Neuronal stem cell (in vitro differentiated cells): ENCODE measurements at regions not wholly inside any gene's neighbourhood (a gene's known extent, or its start where the extent isn't known, plus 50 kb on each side); places are given as distances from the start of the nearest gene placed in this dataset.

Source experiments
- DNase-seq: peaks from one replicate; pipeline ENCODE4 v3.0.0-alpha.2; 2013; ENCODE audit warnings: low spot score
- H2AFZ ChIP-seq: one replicate; pipeline ENCODE4 v1.6.1; 2013; ENCODE audit warnings: mild to moderate bottlenecking, low read length, inconsistent platforms
- H2AK5ac ChIP-seq: 2 replicates; pipeline ENCODE4 v1.6.1; 2013; ENCODE audit warnings: low read depth, mild to moderate bottlenecking, inconsistent platforms, low read length, moderate library complexity, mixed read lengths
- H2BK120ac ChIP-seq: 2 replicates; pipeline ENCODE4 v1.6.1; 2013; ENCODE audit warnings: low read depth, mild to moderate bottlenecking, inconsistent platforms, low read length, moderate library complexity, mixed read lengths
- H2BK12ac ChIP-seq: one replicate; pipeline ENCODE4 v1.6.1; 2013; ENCODE audit warnings: low read length, inconsistent platforms
- H2BK15ac ChIP-seq: 2 replicates; pipeline ENCODE4 v1.6.1; 2013; ENCODE audit warnings: mild to moderate bottlenecking, low read length, inconsistent platforms, mixed read lengths
- H2BK5ac ChIP-seq: one replicate; pipeline ENCODE4 v1.6.1; 2013; ENCODE audit warnings: inconsistent platforms, mild to moderate bottlenecking, low read length, moderate library complexity
- H3K14ac ChIP-seq: one replicate; pipeline ENCODE4 v1.6.1; 2013; ENCODE audit warnings: low read length, inconsistent platforms
- H3K18ac ChIP-seq: 2 replicates; pipeline ENCODE4 v1.6.1; 2013; ENCODE audit warnings: low read length, inconsistent platforms
- H3K23ac ChIP-seq: 2 replicates; pipeline ENCODE4 v1.6.1; 2013; ENCODE audit warnings: low read depth, mild to moderate bottlenecking, mixed read lengths, low read length, inconsistent platforms; ENCODE audit not compliant: poor library complexity
- H3K27ac ChIP-seq: replicated peaks from 3 replicates; pipeline ENCODE4 v1.5.1; 2013; ENCODE audit warnings: low read length, inconsistent platforms
- H3K27me3 ChIP-seq, 3 experiments: 2 replicates each; pipeline ENCODE4 v1.6.1; 2013; ENCODE audit warnings: low read length in 3 of 3, mild to moderate bottlenecking in 2 of 3, inconsistent platforms in 1 of 3, low read depth in 1 of 3, mixed read lengths in 1 of 3, moderate library complexity in 1 of 3; ENCODE audit not compliant: control insufficient read depth in 3 of 3, insufficient read depth in 3 of 3
- H3K36me3 ChIP-seq, 2 donors: replicated peaks in 1 of 2; 2 replicates each; pipeline ENCODE4 v1.6.1; 2013; ENCODE audit warnings: low read length in 2 of 2; ENCODE audit not compliant: control insufficient read depth in 2 of 2, insufficient read depth in 2 of 2
- H3K4ac ChIP-seq: 2 replicates; pipeline ENCODE4 v1.6.1; 2013; ENCODE audit warnings: inconsistent platforms, mild to moderate bottlenecking, low read length, moderate library complexity
- H3K4me1 ChIP-seq, 2 donors: 1 replicate in 1 of 2; 2 replicates in 1 of 2; pipeline ENCODE4 v1.6.1; 2013; ENCODE audit warnings: low read length in 2 of 2, low read depth in 1 of 2; ENCODE audit not compliant: control insufficient read depth in 2 of 2, insufficient read depth in 1 of 2
- H3K4me2 ChIP-seq: one replicate; pipeline ENCODE4 v1.6.1; 2013; ENCODE audit warnings: mild to moderate bottlenecking, low read length, inconsistent platforms; ENCODE audit not compliant: insufficient read depth, poor library complexity, severe bottlenecking
- H3K4me3 ChIP-seq, 2 donors: 2 replicates each; pipeline ENCODE4 v1.5.1; 2013; ENCODE audit warnings: low read length in 2 of 2, mild to moderate bottlenecking in 2 of 2, inconsistent platforms in 1 of 2, moderate library complexity in 1 of 2
- H3K79me1 ChIP-seq: one replicate; pipeline ENCODE4 v1.6.1; 2013; ENCODE audit warnings: low read depth, mild to moderate bottlenecking, inconsistent platforms, low read length, moderate library complexity
- H3K9ac ChIP-seq: one replicate; pipeline ENCODE4 v1.6.1; 2013; ENCODE audit warnings: mild to moderate bottlenecking, low read depth, low read length, inconsistent platforms; ENCODE audit not compliant: poor library complexity
- H3K9me3 ChIP-seq, 2 donors: replicated peaks in 1 of 2; 2 replicates each; pipeline versions ENCODE3 to v1.6.1; 2013; ENCODE audit warnings: low read length in 2 of 2, mild to moderate bottlenecking in 2 of 2, inconsistent platforms in 1 of 2, low read depth in 1 of 2, mixed read lengths in 1 of 2, moderate library complexity in 1 of 2; ENCODE audit not compliant: control insufficient read depth in 2 of 2, insufficient read depth in 1 of 2
- H4K8ac ChIP-seq: one replicate; pipeline ENCODE4 v1.6.1; 2013; ENCODE audit warnings: low read depth, mild to moderate bottlenecking, inconsistent platforms, low read length, moderate library complexity
- H4K91ac ChIP-seq: one replicate; pipeline ENCODE4 v1.6.1; 2013; ENCODE audit warnings: low read length, low read depth, mild to moderate bottlenecking, inconsistent platforms; ENCODE audit not compliant: poor library complexity
- WGBS, 2 donors: extraction: QIAGEN DNeasy Blood & Tissue Kit; methylation state at CpG; one replicate each; pipeline ENCODE4 v1.1.7; 2013; ENCODE audit warnings: missing lambda C conversion rate in 2 of 2, mixed read lengths in 1 of 2; ENCODE audit not compliant: insufficient read length in 2 of 2, insufficient replicate concordance in 1 of 2; ENCODE audit errors: extremely low coverage in 2 of 2; 5-methylcytosine and 5-hydroxymethylcytosine counted together

- H3K4ac ChIP-seq, result no peak overlapping the region
- no peak overlapping the region for H2BK120ac ChIP-seq
- no peaks in the 10 kb centered on the region for H3K27me3 ChIP-seq
- H2AFZ ChIP-seq, result no peak overlapping the region
- no peaks in the 10 kb centered on the region for H3K4me1 ChIP-seq
- no peak overlapping the region for H4K8ac ChIP-seq
- no peak overlapping the region for H2BK12ac ChIP-seq
- H3K27ac ChIP-seq, result no peak overlapping the region
- H3K36me3 ChIP-seq, result no peaks in the 10 kb centered on the region
- H3K23ac ChIP-seq, result no peak overlapping the region
- H3K14ac ChIP-seq, result no peak overlapping the region
- no peaks in the 10 kb centered on the region for H3K79me1 ChIP-seq
- no peak overlapping the region for H2AK5ac ChIP-seq
- no CpG with 5 or more reads among the region's 7 CpGs for WGBS, 2 donors
- no peak overlapping the region for H3K4me3 ChIP-seq
- H2BK15ac ChIP-seq, result no peak overlapping the region
- H3K9ac ChIP-seq, result no peak overlapping the region
- no peaks in the 10 kb centered on the region for H3K9me3 ChIP-seq
- H3K4me2 ChIP-seq, result no peak overlapping the region
- H4K91ac ChIP-seq, result no peak overlapping the region
- H3K18ac ChIP-seq, result no peak overlapping the region
- no peak overlapping the region for H2BK5ac ChIP-seq
- no peak for DNase-seq
Observed at GRCh38 chr5:174567506-174568141, 156.8 kb upstream of the MSX2 start.

DNA sequence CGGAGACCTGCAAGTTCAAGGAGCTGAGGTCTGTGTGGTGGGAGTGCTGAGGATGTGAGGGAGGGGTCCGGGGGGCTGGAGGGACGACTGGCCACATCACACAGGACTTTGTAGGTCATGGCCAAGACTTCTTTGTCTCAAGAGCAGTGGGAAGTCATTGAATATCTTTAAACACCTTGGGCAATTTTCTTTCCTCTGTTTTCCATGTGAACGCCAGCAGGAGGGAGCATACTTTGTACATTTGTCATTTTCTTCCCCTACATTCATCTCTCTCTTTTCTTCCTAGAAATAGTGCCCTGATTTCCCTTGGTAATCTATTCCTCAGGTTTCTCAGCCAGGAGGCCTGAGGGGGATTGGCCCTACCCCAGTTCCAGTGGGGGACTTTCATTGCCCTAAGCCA, 153.7 kb upstream of the MSX2 start:
- no peak overlapping the region for H3K4me3 ChIP-seq
- no peak overlapping the region for H3K9ac ChIP-seq
- DNase-seq, result no peak
- no peak overlapping the region for H3K4ac ChIP-seq
- no peak overlapping the region for H2BK120ac ChIP-seq
- no peaks in the 10 kb centered on the region for H3K9me3 ChIP-seq
- no peak overlapping the region for H2BK15ac ChIP-seq
- no peak overlapping the region for H2AFZ ChIP-seq
- no peak overlapping the region for H3K14ac ChIP-seq
- no peaks in the 10 kb centered on the region for H3K27me3 ChIP-seq
- no peaks in the 10 kb centered on the region for H3K79me1 ChIP-seq
- no peak overlapping the region for H2BK12ac ChIP-seq
- no peak overlapping the region for H4K91ac ChIP-seq
- no peaks in the 10 kb centered on the region for H3K36me3 ChIP-seq
- no peak overlapping the region for H2BK5ac ChIP-seq
- H3K4me2 ChIP-seq, result no peak overlapping the region
- H4K8ac ChIP-seq, result no peak overlapping the region
- H2AK5ac ChIP-seq, result no peak overlapping the region
- H3K18ac ChIP-seq, result no peak overlapping the region
- WGBS, 2 donors, result no CpG with 5 or more reads among the region's 4 CpGs
- H3K4me1 ChIP-seq, result no peaks in the 10 kb centered on the region
- H3K23ac ChIP-seq, result no peak overlapping the region
- no peak overlapping the region for H3K27ac ChIP-seq

DNA sequence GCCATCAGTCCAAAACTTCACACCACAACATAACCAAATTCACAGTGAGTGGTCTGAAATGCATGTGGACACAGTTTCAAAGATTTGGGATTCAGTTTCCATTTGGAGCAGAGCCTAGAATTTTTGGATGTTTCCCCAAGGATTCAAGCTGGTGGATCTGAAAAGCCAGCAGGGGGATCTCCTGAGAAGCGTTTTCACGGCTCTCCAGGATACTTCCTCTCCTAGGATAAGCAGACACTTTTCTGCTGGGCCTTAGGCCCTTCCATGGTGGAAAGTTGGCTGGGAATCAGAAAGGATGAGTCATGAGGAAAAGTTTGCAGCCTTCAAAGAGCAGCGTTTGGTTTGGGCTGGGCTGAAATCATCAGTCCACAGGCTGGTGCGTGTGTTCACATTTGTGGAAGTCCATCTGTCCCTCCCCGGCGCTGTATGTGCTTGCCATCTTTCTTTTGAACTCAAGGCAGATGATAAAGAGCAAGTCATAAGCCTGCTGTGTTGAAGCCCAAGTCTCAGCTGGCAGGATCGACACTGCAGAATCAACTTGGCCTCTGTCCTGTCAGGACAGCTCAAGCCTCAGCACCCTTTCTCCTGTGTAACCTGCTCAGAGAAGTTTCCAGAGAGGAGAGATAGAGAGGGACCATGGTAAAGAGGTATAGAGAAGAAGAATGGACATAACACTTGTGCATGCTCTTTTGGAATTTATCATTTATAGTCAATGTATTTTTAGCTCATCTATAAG, 152.6 kb upstream of the MSX2 start:
- H3K18ac ChIP-seq, result no peak overlapping the region
- H3K9ac ChIP-seq, result no peak overlapping the region
- no peaks in the 10 kb centered on the region for H3K36me3 ChIP-seq
- no peak overlapping the region for H2AK5ac ChIP-seq
- H3K27ac ChIP-seq, result no peak overlapping the region
- no peak for DNase-seq
- H3K4me3 ChIP-seq, result no peak overlapping the region
- no peak overlapping the region for H2AFZ ChIP-seq
- H3K27me3 ChIP-seq, result no peaks in the 10 kb centered on the region
- no peak overlapping the region for H2BK12ac ChIP-seq
- H2BK120ac ChIP-seq, result no peak overlapping the region
- WGBS, 2 donors, result no CpG with 5 or more reads among the region's 7 CpGs
- no peak overlapping the region for H3K14ac ChIP-seq
- H3K4me2 ChIP-seq, result no peak overlapping the region
- H3K79me1 ChIP-seq, result no peaks in the 10 kb centered on the region
- H2BK5ac ChIP-seq, result no peak overlapping the region
- H3K4ac ChIP-seq, result no peak overlapping the region
- H3K23ac ChIP-seq, result no peak overlapping the region
- no peak overlapping the region for H2BK15ac ChIP-seq
- no peaks in the 10 kb centered on the region for H3K9me3 ChIP-seq
- no peaks in the 10 kb centered on the region for H3K4me1 ChIP-seq
- no peak overlapping the region for H4K8ac ChIP-seq
- H4K91ac ChIP-seq, result no peak overlapping the region

DNA sequence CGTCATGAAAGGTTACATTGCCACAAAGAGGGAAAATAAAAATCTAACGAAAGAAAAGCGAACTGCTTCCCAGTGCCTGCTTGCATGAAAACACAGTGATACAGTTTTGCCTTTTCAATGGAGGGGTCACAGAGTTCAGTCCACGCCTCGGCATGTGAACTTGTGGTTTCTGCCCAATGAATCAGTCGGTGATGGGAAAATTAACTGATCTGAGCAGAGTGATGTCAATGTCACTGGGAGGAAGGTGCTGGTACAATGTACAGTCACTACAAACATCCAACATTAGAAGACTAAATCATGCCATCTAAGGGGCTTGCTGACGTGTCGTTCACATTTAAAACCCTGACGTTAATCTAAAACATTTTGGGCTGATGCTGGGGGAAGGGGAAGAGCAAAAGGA, 151.8 kb upstream of the MSX2 start:
- no CpG with 5 or more reads among the region's 9 CpGs for WGBS, 2 donors
- Histone ChIP-seq H3K79me1 (no peaks in the 10 kb centered on the region), H2BK120ac (no peak overlapping the region), H4K8ac (no peak overlapping the region), H2BK5ac (no peak overlapping the region), H3K27me3 (no peaks in the 10 kb centered on the region), H2BK15ac (no peak overlapping the region), H3K4ac (no peak overlapping the region), H3K27ac (no peak overlapping the region), H2AK5ac (no peak overlapping the region), H3K23ac (no peak overlapping the region), H3K18ac (no peak overlapping the region), H3K36me3 (no peaks in the 10 kb centered on the region), H2AFZ (no peak overlapping the region), H3K14ac (no peak overlapping the region), H3K4me3 (no peak overlapping the region), H2BK12ac (no peak overlapping the region), H3K9me3 (no peaks in the 10 kb centered on the region), H3K9ac (no peak overlapping the region), H3K4me2 (no peak overlapping the region), H4K91ac (no peak overlapping the region), H3K4me1 (no peaks in the 10 kb centered on the region)
- no peak for DNase-seq
